OCI-LY7 (cell line): ENCODE measurements at regions not wholly inside any gene's neighbourhood (a gene's known extent, or its start where the extent isn't known, plus 50 kb on each side); places are given as distances from the start of the nearest gene placed in this dataset. TPM values are rescaled to one million over a fixed set of nuclear protein-coding genes. Genes with fewer than 3 reads are reported as not detected.

Source experiments
- BruUV-seq: library from RNA; stranded (reverse); fragments of 400-500 nt; replicated peaks from 2 replicates; lab custom pipeline; 2021; lab: Mats Ljungman, UMichigan
- CTCF ChIA-PET: fragments of 300-600 bp; sonication (Branson Sonifier 250); formaldehyde crosslinking; loops from one replicate; lab custom pipeline; 2022; ENCODE audit warnings: antibody characterized with exemption; ENCODE audit not compliant: unreplicated experiment; lab: Charles Lee
- POLR2A ChIA-PET: fragments of 300-600 bp; sonication (Branson Sonifier 250); formaldehyde crosslinking; loops from one replicate; lab custom pipeline; 2022; ENCODE audit warnings: antibody characterized with exemption; lab: Charles Lee
- DNase-seq: peaks from one replicate; pipeline ENCODE4 v3.0.0-alpha.2; 2015; ENCODE audit warnings: low spot score
- H2AFZ ChIP-seq: fragments of 200-600 bp; sonication (generic), shearing (Covaris generic); 2 replicates; pipeline ENCODE4 v1.6.1; 2014; ENCODE audit warnings: mild to moderate bottlenecking, antibody characterized with exemption, low read length, moderate library complexity
- H3K27ac ChIP-seq: fragments of 200-600 bp; sonication (generic); 2 replicates; pipeline ENCODE4 v1.5.1; 2014; ENCODE audit warnings: mixed run types, low read depth, mild to moderate bottlenecking, moderate library complexity, low read length, inconsistent platforms; ENCODE audit not compliant: poor library complexity, severe bottlenecking
- H3K36me3 ChIP-seq: fragments of 200-600 bp; sonication (generic); 2 replicates; pipeline ENCODE4 v1.6.1; 2014; ENCODE audit warnings: mild to moderate bottlenecking, antibody characterized with exemption, low read length, moderate library complexity, mixed read lengths; ENCODE audit not compliant: insufficient read depth
- H3K4me1 ChIP-seq: fragments of 200-600 bp; sonication (generic); 2 replicates; pipeline ENCODE4 v1.5.1; 2014; ENCODE audit warnings: mild to moderate bottlenecking, low read length; ENCODE audit not compliant: insufficient read depth, poor library complexity, severe bottlenecking
- H3K4me2 ChIP-seq: fragments of 200-600 bp; sonication (generic); 2 replicates; pipeline ENCODE4 v1.6.1; 2014; ENCODE audit warnings: mild to moderate bottlenecking, low read length
- H3K4me3 ChIP-seq: fragments of 200-600 bp; sonication (generic); 2 replicates; pipeline ENCODE4 v1.5.1; 2014; ENCODE audit warnings: mild to moderate bottlenecking, low read depth, low read length; ENCODE audit not compliant: poor library complexity, severe bottlenecking
- H3K79me2 ChIP-seq: fragments of 200-600 bp; sonication (generic); 2 replicates; pipeline ENCODE4 v1.6.1; 2016; ENCODE audit warnings: low read depth, mild to moderate bottlenecking, low read length, moderate library complexity, mixed read lengths; ENCODE audit not compliant: insufficient read depth
- H3K9me2 ChIP-seq: fragments of 200-600 bp; sonication (generic); 2 replicates; pipeline ENCODE4 v1.6.1; 2016; ENCODE audit warnings: mild to moderate bottlenecking, low read length, mixed read lengths; ENCODE audit not compliant: insufficient read depth
- H3K9me3 ChIP-seq: fragments of 200-600 bp; sonication (generic); 2 replicates; pipeline ENCODE4 v1.6.1; 2014; ENCODE audit warnings: mild to moderate bottlenecking, mixed run types, low read length, mixed read lengths
- H4K20me1 ChIP-seq: fragments of 200-600 bp; sonication (generic); 2 replicates; pipeline ENCODE4 v1.6.1; 2014; ENCODE audit warnings: mild to moderate bottlenecking, antibody characterized with exemption, low read length, moderate library complexity, mixed read lengths; ENCODE audit not compliant: insufficient read depth
- EZH2phosphoT487 ChIP-seq: fragments of 200-600 bp; sonication (generic); IDR thresholded peaks from 2 replicates; pipeline ENCODE4 v1.6.1; 2018; ENCODE audit warnings: low read depth, borderline replicate concordance, mild to moderate bottlenecking, mixed run types, antibody characterized with exemption, low read length, moderate library complexity, mixed read lengths
- intact Hi-C: fragments of 100-400 bp; cut with micrococcal nuclease; formaldehyde crosslinking; loops from one replicate; pipeline ENCODE4 v1.10.0; 2022; ENCODE audit not compliant: unreplicated experiment
- small RNA-seq: library from RNA; depleted of rRNA; stranded (forward); fragments of <200 nt; gene quantifications from one replicate; pipeline ENCODE3, GENCODE V24; 2014
- TF ChIP-seq, protein P1 (sequence below): fragments of 200-600 bp; sonication (generic); conservative IDR thresholded peaks from 2 replicates; pipeline ENCODE4 v1.5.1; 2014; ENCODE audit warnings: mild to moderate bottlenecking, antibody characterized with exemption, low read length, moderate library complexity, mixed read lengths

DNA sequence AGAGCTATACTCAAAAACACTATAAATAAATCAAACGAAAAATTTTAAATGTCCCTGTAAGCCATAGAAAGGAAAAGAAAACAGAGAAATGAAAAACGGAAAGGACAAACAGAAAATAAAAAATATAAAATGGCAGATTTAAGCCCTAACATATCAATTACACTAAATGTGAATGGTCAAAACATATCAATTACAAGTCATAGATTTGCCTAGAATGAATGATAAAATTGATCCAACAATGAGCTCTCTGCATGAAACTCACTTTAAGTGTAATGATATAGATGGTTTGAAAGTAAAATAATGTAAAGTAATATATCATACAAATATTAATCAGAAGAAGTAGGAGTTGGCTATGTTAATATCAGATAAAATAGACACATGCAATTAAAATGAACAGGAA, 54.2 kb upstream of the TCF4 start:
- no peaks in the 10 kb centered on the region for H3K4me1 ChIP-seq
- no peaks in the 10 kb centered on the region for H3K36me3 ChIP-seq
- no TSS peak for BruUV-seq
- DNase-seq, result no peak
- intact Hi-C loops, result no loop called here
- H3K79me2 ChIP-seq, result no peaks in the 10 kb centered on the region
- no peaks in the 10 kb centered on the region for H3K9me2 ChIP-seq
- TF ChIP-seq, protein P1, sequence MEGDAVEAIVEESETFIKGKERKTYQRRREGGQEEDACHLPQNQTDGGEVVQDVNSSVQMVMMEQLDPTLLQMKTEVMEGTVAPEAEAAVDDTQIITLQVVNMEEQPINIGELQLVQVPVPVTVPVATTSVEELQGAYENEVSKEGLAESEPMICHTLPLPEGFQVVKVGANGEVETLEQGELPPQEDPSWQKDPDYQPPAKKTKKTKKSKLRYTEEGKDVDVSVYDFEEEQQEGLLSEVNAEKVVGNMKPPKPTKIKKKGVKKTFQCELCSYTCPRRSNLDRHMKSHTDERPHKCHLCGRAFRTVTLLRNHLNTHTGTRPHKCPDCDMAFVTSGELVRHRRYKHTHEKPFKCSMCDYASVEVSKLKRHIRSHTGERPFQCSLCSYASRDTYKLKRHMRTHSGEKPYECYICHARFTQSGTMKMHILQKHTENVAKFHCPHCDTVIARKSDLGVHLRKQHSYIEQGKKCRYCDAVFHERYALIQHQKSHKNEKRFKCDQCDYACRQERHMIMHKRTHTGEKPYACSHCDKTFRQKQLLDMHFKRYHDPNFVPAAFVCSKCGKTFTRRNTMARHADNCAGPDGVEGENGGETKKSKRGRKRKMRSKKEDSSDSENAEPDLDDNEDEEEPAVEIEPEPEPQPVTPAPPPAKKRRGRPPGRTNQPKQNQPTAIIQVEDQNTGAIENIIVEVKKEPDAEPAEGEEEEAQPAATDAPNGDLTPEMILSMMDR, result no peak
- no peak for TF ChIP-seq EZH2phosphoT487
- CTCF ChIA-PET, result no interaction called here
- H3K9me3 ChIP-seq, result no peaks in the 10 kb centered on the region
- no peak overlapping the region for H3K27ac ChIP-seq
- no peak overlapping the region for H2AFZ ChIP-seq
- POLR2A ChIA-PET, result no interaction called here
- H3K4me2 ChIP-seq, result no peak overlapping the region
- H3K4me3 ChIP-seq, result no peak overlapping the region
- H4K20me1 ChIP-seq, result no peaks in the 10 kb centered on the region

DNA sequence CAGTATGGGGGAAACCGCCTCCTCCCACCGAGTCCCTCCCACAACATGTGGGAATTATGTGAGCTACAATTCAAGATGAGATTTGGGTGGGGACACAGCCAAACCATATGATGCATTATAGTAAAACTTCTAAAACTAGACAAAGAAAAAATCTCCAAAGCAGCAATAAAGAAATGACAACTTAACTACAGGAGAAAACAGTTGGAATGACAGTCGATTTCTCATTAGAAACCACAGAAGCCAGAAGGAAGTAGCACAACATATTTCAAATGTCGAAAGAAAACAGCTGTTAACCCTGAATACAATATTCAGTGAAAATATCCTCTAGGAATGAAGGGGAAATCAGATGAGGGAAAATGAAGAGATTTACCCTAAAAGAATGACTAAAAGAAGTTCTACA, 53.5 kb upstream of the TCF4 start:
- H3K9me2 ChIP-seq, result no peaks in the 10 kb centered on the region
- DNase-seq, result no peak
- TF ChIP-seq EZH2phosphoT487, result no peak
- TF ChIP-seq, protein P1, result no peak
- no peaks in the 10 kb centered on the region for H3K36me3 ChIP-seq
- no peak overlapping the region for H3K4me2 ChIP-seq
- no peaks in the 10 kb centered on the region for H3K4me1 ChIP-seq
- POLR2A ChIA-PET, result no interaction called here
- H3K79me2 ChIP-seq, result no peaks in the 10 kb centered on the region
- no peaks in the 10 kb centered on the region for H4K20me1 ChIP-seq
- no peaks in the 10 kb centered on the region for H3K9me3 ChIP-seq
- H3K4me3 ChIP-seq, result no peak overlapping the region
- H3K27ac ChIP-seq, result no peak overlapping the region
- intact Hi-C loops, result no loop called here
- BruUV-seq, result no TSS peak
- CTCF ChIA-PET, result no interaction called here
- H2AFZ ChIP-seq, result no peak overlapping the region

Small RNA genes in the stretch of these regions (small RNA-seq; reads per million reads assigned to genes)
- not detected for gene RF00045
